ENCODE measurements at regions not wholly inside any gene's neighbourhood (a gene's known extent, or its start where the extent isn't known, plus 50 kb on each side); places are given as distances from the start of the nearest gene placed in this dataset.
A peak's percentile ranks its signal among the peaks of the same experiment; 100 is the strongest.

DNA sequence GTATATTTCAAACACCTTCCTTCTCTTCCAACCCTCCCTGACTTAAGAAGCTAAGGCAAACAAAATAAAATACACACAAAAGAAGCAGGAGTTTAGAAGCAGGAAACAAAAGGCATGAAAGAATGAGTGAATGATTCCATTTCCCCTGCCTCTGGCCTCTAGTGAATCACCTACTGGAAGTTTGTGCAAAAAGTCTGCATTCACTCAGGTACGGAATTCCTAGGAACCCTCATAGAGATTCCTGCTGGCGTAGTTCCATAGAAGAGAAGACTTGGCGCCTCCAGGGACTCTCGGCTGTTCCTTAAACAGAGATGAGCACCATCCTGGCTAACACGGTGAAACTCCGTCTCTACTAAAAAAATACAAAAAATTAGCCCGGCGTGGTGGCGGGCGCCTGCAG, 125.9 kb upstream of the TBL1X start:
- Mint-ChIP-seq H3K36me3 (ENCODE audit: low read depth) (no peaks in the 10 kb centered on the region), H3K4me3 (no peak overlapping the region), H3K4me1 (peaks cover 16% of the 10 kb centered on the region), H3K27me3 (no peaks in the 10 kb centered on the region), H3K27ac (no peak overlapping the region), H3K9me3 (no peaks in the 10 kb centered on the region)
- no peak for ATAC-seq (replicated peaks)

DNA sequence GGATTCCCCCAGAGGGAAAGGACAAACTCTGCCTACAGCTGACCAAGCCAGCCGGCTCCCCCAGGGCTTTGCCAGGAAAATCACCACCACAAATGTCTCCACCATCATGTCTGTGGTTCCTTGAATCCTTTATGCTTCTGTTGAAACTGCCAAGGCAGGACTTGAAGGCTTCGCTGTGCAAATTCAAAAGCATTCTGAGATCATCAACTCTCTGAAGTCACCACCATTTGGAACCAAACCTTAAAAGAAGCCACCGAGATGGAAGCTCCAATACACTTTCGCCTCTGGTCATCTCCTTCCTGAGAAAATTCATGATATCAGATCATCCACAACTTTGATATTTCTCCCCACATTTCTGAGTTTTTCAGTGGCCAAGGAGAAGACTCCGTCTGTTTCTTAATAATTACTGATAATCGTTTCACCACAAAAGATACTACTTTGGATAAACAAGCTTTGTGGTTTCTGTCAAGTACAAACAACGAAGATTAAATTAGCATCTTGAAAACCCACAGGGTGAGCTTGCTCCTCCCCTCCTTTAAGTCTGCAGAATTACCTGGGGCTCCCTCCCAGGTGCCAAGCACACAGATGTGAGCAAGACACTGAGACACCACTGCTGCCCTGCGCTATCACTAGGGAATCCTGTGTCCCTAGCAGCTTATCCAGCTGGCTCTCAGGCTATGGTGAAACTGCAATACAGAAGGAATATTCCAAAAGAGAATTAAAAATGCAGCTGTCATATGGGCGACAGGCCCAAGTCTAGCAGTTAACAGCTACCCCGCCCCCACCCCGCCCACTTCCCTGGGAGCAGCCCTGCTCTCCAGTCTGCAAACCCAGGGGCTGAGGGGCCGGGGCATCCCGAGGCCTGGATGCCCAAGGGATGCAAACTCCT, 125.0 kb upstream of the TBL1X start:
- H3K27me3 Mint-ChIP-seq = no peaks in the 10 kb centered on the region
- no peak overlapping the region for H3K27ac Mint-ChIP-seq
- H3K4me3 Mint-ChIP-seq = peak overlapping the region; percentile 19
- no peaks in the 10 kb centered on the region for H3K9me3 Mint-ChIP-seq
- peaks cover 16% of the 10 kb centered on the region for H3K4me1 Mint-ChIP-seq
- ATAC-seq (replicated peaks) = no peak
- H3K36me3 Mint-ChIP-seq (ENCODE audit: low read depth) = no peaks in the 10 kb centered on the region

GRCh38 chrX:9340598-9341290, 124.1 kb upstream of the TBL1X start:
- H3K27ac Mint-ChIP-seq = peak overlapping the region; percentile 79
- peak; percentile 57 for ATAC-seq (replicated peaks)
- H3K27me3 Mint-ChIP-seq = no peaks in the 10 kb centered on the region
- no peaks in the 10 kb centered on the region for H3K9me3 Mint-ChIP-seq
- peak overlapping the region; percentile 72 for H3K4me3 Mint-ChIP-seq
- peaks cover 16% of the 10 kb centered on the region for H3K4me1 Mint-ChIP-seq
- no peaks in the 10 kb centered on the region for H3K36me3 Mint-ChIP-seq (ENCODE audit: low read depth)

DNA sequence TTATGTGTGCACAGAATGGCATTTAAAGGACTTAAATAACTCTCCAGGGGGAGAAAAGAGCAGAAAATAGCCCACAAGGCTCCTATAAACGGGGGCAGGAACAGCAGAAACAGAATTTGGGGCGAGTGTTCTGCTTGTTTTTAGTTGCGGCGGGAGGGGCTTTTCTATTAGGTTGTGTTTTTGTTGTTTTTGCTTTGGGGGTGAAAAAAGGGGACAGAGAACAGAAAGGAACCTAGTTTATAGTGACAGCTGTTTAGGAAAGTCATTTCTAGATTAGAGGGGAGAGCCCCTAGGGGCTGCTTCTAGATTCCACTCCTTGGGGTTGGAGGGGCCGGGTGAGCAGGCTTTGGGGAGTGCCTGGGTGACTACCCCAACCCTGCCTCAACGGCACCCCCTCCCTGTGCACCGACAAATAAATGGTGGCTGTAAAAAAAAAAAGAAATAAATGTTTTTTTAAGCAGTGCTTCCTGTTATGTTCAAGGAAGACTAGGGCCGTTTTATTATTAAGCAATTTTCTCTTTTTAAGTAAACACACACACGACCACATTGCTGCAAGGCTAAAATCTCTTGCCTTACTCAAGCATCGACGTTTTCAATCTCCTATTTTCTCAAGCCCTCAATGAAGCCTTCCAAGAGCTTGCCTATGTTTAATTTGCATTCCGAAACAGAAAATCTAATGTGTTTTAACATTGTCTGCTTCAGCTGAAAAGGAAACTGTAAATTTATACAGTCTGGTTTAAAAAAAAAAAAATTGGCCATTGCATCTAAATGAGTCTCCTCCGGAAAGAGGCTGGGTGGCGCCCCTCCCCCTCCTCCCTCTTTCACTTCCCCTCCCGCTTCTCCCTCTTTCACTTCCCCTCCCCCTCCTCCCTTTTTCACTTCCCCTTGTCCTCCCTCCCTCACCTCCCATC, 123.3 kb upstream of the TBL1X start:
- Mint-ChIP-seq H3K9me3 (no peaks in the 10 kb centered on the region), H3K36me3 (ENCODE audit: low read depth) (no peaks in the 10 kb centered on the region), H3K4me3 (peak overlapping the region; percentile 72), H3K27me3 (no peaks in the 10 kb centered on the region), H3K27ac (peak overlapping the region; percentile 79), H3K4me1 (peaks cover 14% of the 10 kb centered on the region)
- peak; percentile 87 for ATAC-seq (replicated peaks)

- Mint-ChIP-seq H3K4me3 (peak overlapping the region; percentile 47), H3K36me3 (ENCODE audit: low read depth) (no peaks in the 10 kb centered on the region), H3K27me3 (no peaks in the 10 kb centered on the region), H3K9me3 (no peaks in the 10 kb centered on the region), H3K4me1 (peaks cover 10% of the 10 kb centered on the region), H3K27ac (no peak overlapping the region)
- peak; percentile 17 for ATAC-seq (replicated peaks)
Measured at GRCh38 chrX:9342561-9343051, 122.3 kb upstream of the TBL1X start.

DNA sequence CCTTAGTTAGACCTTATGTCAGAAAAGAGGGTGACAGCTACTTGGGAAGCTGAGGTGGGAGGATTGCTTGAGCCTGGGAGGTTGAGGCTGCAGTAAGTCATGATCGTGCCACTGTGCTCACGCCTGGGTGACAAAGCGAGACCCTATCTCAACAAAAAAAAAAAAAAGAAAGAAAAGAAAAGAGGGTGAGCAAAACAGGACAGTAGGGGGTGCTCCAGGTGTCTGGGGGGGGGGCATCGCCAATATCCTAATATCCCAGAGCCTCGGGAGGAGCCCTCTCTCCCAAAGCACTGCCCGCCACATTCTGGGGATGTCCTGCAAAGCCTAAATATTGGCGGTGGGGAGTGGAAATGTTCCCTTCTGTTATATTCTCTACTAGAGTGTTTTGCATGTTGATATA, 120.9 kb upstream of the TBL1X start:
- Mint-ChIP-seq H3K4me3 (no peak overlapping the region), H3K36me3 (ENCODE audit: low read depth) (no peaks in the 10 kb centered on the region), H3K9me3 (no peaks in the 10 kb centered on the region), H3K4me1 (peaks cover 10% of the 10 kb centered on the region), H3K27ac (no peak overlapping the region), H3K27me3 (no peaks in the 10 kb centered on the region)
- ATAC-seq (replicated peaks) = no peak

DNA sequence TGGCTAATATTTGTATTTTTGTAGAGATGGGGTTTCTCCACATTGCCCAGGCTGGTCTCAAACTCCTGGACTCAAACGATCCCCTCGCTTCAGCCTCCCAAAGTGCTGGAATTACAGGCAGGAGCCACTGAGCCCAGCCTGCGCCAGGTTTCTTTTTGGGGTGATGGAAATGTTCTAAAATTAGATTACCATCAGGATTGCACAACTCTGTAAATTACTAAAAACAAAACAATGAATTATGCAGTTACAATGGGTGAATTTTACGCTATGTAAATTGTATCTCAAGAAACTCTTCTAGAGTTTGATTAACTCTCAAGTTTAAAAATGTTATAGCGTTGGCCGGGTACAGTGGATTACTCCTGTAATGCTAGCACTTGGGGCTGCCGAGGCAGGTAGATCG, 118.9 kb upstream of the TBL1X start:
- H3K4me3 Mint-ChIP-seq = no peak overlapping the region
- H3K9me3 Mint-ChIP-seq = no peaks in the 10 kb centered on the region
- no peaks in the 10 kb centered on the region for H3K36me3 Mint-ChIP-seq (ENCODE audit: low read depth)
- ATAC-seq (replicated peaks) = no peak
- H3K27me3 Mint-ChIP-seq = no peaks in the 10 kb centered on the region
- no peak overlapping the region for H3K27ac Mint-ChIP-seq
- H3K4me1 Mint-ChIP-seq = peaks cover 8% of the 10 kb centered on the region

GRCh38 chrX:9349572-9350494, 115.0 kb upstream of the TBL1X start:
- no peaks in the 10 kb centered on the region for H3K27me3 Mint-ChIP-seq

GRCh38 chrX:9351126-9351525, 113.7 kb upstream of the TBL1X start:
- Mint-ChIP-seq H3K27me3 (no peaks in the 10 kb centered on the region), H3K36me3 (ENCODE audit: low read depth) (peaks cover 6% of the 10 kb centered on the region), H3K4me3 (peak overlapping the region; percentile 58), H3K4me1 (peaks cover 17% of the 10 kb centered on the region), H3K9me3 (peaks cover 6% of the 10 kb centered on the region), H3K27ac (peak overlapping the region; percentile 77)
- no peak for ATAC-seq (replicated peaks)

More at GRCh38 chrX:9349572-9350494, 115.0 kb upstream of the TBL1X start:
- H3K4me1 Mint-ChIP-seq = peaks cover 14% of the 10 kb centered on the region
- no peak overlapping the region for H3K27ac Mint-ChIP-seq
- H3K36me3 Mint-ChIP-seq (ENCODE audit: low read depth) = peaks cover 6% of the 10 kb centered on the region
- no peak for ATAC-seq (replicated peaks)
- no peaks in the 10 kb centered on the region for H3K9me3 Mint-ChIP-seq
- H3K4me3 Mint-ChIP-seq = no peak overlapping the region

- no peaks in the 10 kb centered on the region for H3K27me3 Mint-ChIP-seq
- peak overlapping the region; percentile 77 for H3K27ac Mint-ChIP-seq
- peak; percentile 9 for ATAC-seq (replicated peaks)
- H3K4me1 Mint-ChIP-seq = peaks cover 22% of the 10 kb centered on the region
- peaks cover 6% of the 10 kb centered on the region for H3K36me3 Mint-ChIP-seq (ENCODE audit: low read depth)
- H3K9me3 Mint-ChIP-seq = peaks cover 11% of the 10 kb centered on the region
- peak overlapping the region; percentile 58 for H3K4me3 Mint-ChIP-seq
Measured at GRCh38 chrX:9352243-9352642, 112.6 kb upstream of the TBL1X start.

DNA sequence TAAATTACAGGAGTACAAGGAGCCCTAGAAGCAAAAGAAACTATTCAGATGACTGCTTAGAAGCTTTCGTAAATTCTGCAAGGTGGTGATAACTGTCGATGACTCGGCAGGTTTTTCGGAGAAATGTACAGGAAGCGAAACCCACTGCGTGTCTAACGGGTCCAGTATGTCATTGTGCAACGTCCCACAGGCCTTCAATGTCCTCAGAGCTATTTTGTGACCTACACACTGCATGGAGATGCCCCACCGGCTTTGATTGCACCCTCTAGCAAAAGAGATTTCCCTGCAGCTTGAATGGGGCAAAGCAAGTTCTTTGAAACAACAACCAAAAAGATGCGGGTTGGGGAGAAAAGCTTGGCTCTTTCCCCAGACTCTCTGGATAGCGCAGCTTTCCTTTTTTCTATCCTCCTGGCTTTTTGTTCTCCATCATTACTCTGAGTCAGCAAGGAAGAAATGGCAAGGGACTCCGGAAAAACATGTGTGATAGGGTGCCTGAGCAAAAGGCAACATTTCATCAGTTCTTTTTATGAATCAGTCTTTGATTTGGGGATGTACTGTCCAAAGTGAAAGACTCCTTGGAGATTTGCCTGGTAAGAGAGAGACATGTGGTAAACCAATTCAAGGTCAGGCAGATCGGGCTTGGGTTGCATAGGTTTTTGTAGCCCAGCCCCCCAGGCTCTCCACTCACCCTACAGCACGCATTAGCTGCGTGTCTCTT, 112.0 kb upstream of the TBL1X start:
- Mint-ChIP-seq H3K4me1 (peaks cover 22% of the 10 kb centered on the region), H3K27me3 (no peaks in the 10 kb centered on the region), H3K36me3 (ENCODE audit: low read depth) (peaks cover 6% of the 10 kb centered on the region), H3K4me3 (peak overlapping the region; percentile 58), H3K27ac (peak overlapping the region; percentile 77), H3K9me3 (peaks cover 11% of the 10 kb centered on the region)
- ATAC-seq (replicated peaks) = peak; percentile 66

DNA sequence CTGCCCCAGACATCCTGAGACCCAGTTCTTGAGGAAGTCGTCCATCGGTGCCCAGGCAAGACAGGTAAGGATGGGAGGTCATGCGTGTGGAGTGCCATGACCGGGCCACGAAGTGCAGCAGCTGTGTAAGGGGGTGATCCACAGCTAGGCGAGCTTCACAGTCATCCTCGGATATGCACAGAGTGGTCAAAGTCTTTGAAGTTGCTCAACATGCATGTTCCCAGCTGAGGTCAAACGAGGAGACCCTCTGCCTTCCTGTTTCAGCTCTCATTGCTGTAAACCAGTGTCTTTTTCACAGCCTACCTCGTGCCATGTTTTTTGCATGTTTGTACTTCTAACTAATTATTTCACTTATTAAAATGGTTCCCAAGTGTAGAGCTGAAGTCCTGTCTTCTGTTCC, 109.9 kb upstream of the TBL1X start:
- peaks cover 6% of the 10 kb centered on the region for H3K36me3 Mint-ChIP-seq (ENCODE audit: low read depth)
- H3K27me3 Mint-ChIP-seq = no peaks in the 10 kb centered on the region

DNA sequence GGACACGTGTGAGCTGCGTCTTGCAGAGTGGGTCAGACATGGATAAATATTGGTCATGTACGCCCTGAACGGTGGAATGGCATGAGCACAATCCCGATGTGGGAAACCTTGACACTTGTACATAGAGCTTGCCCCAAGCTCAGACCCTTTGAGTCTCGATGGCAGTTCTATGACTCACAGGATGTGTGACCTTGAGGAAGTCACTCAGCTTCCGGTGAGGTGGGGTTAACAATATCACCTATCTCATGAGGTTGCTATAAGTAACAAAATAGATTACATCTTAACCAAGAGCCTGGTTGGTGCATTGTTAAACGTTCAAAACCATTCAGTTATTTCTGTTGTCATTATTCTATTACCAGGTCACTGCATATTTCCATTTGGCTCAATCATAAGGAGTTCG, 109.1 kb upstream of the TBL1X start:
- no peak overlapping the region for H3K4me3 Mint-ChIP-seq
- H3K4me1 Mint-ChIP-seq = peaks cover 22% of the 10 kb centered on the region
- H3K9me3 Mint-ChIP-seq = peaks cover 11% of the 10 kb centered on the region
- ATAC-seq (replicated peaks) = peak; percentile 34
- peaks cover 6% of the 10 kb centered on the region for H3K36me3 Mint-ChIP-seq (ENCODE audit: low read depth)
- H3K27ac Mint-ChIP-seq = peak overlapping the region; percentile 89
- H3K27me3 Mint-ChIP-seq = no peaks in the 10 kb centered on the region

More for the DNA sequence above, 109.9 kb upstream of the TBL1X start:
- H3K4me3 Mint-ChIP-seq = no peak overlapping the region
- peaks cover 22% of the 10 kb centered on the region for H3K4me1 Mint-ChIP-seq
- ATAC-seq (replicated peaks) = no peak
- no peak overlapping the region for H3K27ac Mint-ChIP-seq
- H3K9me3 Mint-ChIP-seq = peaks cover 11% of the 10 kb centered on the region
